ENCODE measurements at regions not wholly inside any gene's neighbourhood (a gene's known extent, or its start where the extent isn't known, plus 50 kb on each side); places are given as distances from the start of the nearest gene placed in this dataset.

DNA sequence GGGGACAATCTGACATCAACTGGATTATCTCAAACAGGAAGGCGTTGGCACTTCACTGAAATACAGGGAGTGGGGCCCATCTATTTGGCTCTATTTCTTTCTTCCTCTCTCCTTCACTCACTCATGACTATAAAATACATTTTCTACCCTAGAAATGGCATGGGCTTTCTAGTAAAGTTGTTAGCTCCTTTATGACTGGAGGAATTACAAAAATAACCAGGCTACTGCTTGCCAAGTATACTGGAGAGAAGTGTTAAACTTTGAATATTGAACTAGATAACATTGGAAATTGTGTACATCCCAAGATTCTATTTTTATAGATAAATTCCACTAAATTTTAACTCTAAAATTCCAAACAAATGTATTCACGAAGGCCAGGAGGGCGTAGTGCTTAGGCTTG, 255.7 kb upstream of the SORCS1 start:
- TF ChIP-seq, protein P1, sequence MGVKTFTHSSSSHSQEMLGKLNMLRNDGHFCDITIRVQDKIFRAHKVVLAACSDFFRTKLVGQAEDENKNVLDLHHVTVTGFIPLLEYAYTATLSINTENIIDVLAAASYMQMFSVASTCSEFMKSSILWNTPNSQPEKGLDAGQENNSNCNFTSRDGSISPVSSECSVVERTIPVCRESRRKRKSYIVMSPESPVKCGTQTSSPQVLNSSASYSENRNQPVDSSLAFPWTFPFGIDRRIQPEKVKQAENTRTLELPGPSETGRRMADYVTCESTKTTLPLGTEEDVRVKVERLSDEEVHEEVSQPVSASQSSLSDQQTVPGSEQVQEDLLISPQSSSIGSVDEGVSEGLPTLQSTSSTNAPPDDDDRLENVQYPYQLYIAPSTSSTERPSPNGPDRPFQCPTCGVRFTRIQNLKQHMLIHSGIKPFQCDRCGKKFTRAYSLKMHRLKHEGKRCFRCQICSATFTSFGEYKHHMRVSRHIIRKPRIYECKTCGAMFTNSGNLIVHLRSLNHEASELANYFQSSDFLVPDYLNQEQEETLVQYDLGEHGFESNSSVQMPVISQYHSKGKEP (tag by site-specific recombination; IDR thresholded peaks at IDR 0.05) = no peak
- TF ChIP-seq CTCF (tag by site-specific recombination; IDR thresholded peaks at IDR 0.05) (no peak), TCF7L2 (IDR thresholded peaks at IDR 0.05; ENCODE audit: borderline replicate concordance, low read depth, low read length) (no peak), ZNF274 (IDR thresholded peaks at IDR 0.05; ENCODE audit: low read length) (no peak), ZNF274 (tag by site-specific recombination; IDR thresholded peaks at IDR 0.05; ENCODE audit: borderline replicate concordance) (no peak), ZFP37 (tag by site-specific recombination; IDR thresholded peaks at IDR 0.05) (no peak), ZNF155 (tag by site-specific recombination; IDR thresholded peaks at IDR 0.05) (no peak), PRDM1 (tag by site-specific recombination; IDR thresholded peaks at IDR 0.05) (no peak), ZNF23 (tag by site-specific recombination; IDR thresholded peaks at IDR 0.05; ENCODE audit: borderline replicate concordance) (no peak), BCL11A (tag by site-specific recombination; IDR thresholded peaks at IDR 0.05; ENCODE audit: low read depth) (no peak), MZF1 (tag by site-specific recombination; IDR thresholded peaks at IDR 0.05; ENCODE audit: borderline replicate concordance) (no peak), ZNF558 (tag by site-specific recombination; IDR thresholded peaks at IDR 0.05) (no peak), ZNF335 (tag by site-specific recombination; conservative IDR thresholded peaks at IDR 0.05) (no peak), ZNF112 (tag by site-specific recombination; IDR thresholded peaks at IDR 0.05) (no peak)
- TF ChIP-seq, protein P2, sequence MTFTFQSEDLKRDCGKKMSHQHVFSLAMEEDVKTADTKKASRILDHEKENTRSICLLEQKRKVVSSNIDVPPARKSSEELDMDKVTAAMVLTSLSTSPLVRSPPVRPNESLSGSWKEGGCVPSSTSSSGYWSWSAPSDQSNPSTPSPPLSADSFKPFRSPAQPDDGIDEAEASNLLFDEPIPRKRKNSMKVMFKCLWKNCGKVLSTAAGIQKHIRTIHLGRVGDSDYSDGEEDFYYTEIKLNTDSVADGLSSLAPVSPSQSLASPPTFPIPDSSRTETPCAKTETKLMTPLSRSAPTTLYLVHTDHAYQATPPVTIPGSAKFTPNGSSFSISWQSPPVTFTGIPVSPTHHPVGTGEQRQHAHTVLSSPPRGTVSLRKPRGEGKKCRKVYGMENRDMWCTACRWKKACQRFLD (tag by site-specific recombination; IDR thresholded peaks at IDR 0.05) = no peak
